Mesothelial cell of epicardium (in vitro differentiated cells): ENCODE measurements at regions not wholly inside any gene's neighbourhood (a gene's known extent, or its start where the extent isn't known, plus 50 kb on each side); places are given as distances from the start of the nearest gene placed in this dataset.
"Not testable (repeated sequence)": the region's sequence is repeated elsewhere in the genome, so short reads cannot be mapped to it uniquely, and the experiment has no call there.

Experiments
- DNase-seq, 2 experiments: peaks; one replicate each; pipeline ENCODE4 v3.0.0; 2021; ENCODE audit warnings: low spot score in 2 of 2; ENCODE audit not compliant: unreplicated experiment in 2 of 2
- H3K27ac Mint-ChIP-seq: 2 replicates; pipeline ENCODE4 v1.8.0; 2021; ENCODE audit warnings: mixed read lengths
- H3K27me3 Mint-ChIP-seq: 2 replicates; pipeline ENCODE4 v1.8.0; 2021; ENCODE audit warnings: low read depth, mixed read lengths
- H3K36me3 Mint-ChIP-seq: 2 replicates; pipeline ENCODE4 v1.8.0; 2021; ENCODE audit warnings: mixed read lengths
- H3K4me1 Mint-ChIP-seq: 2 replicates; pipeline ENCODE4 v1.8.0; 2021; ENCODE audit warnings: mixed read lengths
- H3K4me3 Mint-ChIP-seq: 2 replicates; pipeline ENCODE4 v1.8.0; 2021; ENCODE audit warnings: mild to moderate bottlenecking, moderate library complexity, mixed read lengths
- H3K9me3 Mint-ChIP-seq: 2 replicates; pipeline ENCODE4 v1.8.0; 2021; ENCODE audit warnings: mixed read lengths
- CTCF ChIP-seq: fragments of 200-600 bp; sonication (generic); IDR thresholded peaks from one replicate; pipeline ENCODE4 v1.5.0; 2021; ENCODE audit warnings: antibody characterized with exemption; ENCODE audit not compliant: unreplicated experiment

- peaks cover 4% of the 10 kb centered on the region for H3K27me3 Mint-ChIP-seq
- DNase-seq: no peak
- no peaks in the 10 kb centered on the region for H3K4me1 Mint-ChIP-seq
- TF ChIP-seq CTCF: no peak
- no peak overlapping the region for H3K4me3 Mint-ChIP-seq
- no peaks in the 10 kb centered on the region for H3K9me3 Mint-ChIP-seq
- no peaks in the 10 kb centered on the region for H3K36me3 Mint-ChIP-seq
- H3K27ac Mint-ChIP-seq: no peak overlapping the region
These were observed 74.6 kb upstream of the FAM20A start for GRCh38 chr17:68675723-68676122.

GRCh38 chr17:68674029-68674925 is 73.1 kb upstream of the FAM20A start:
- H3K9me3 Mint-ChIP-seq: no peaks in the 10 kb centered on the region
- no peak for TF ChIP-seq CTCF
- no peaks in the 10 kb centered on the region for H3K36me3 Mint-ChIP-seq
- H3K27ac Mint-ChIP-seq: no peak overlapping the region
- H3K4me1 Mint-ChIP-seq: no peaks in the 10 kb centered on the region
- H3K27me3 Mint-ChIP-seq: peaks cover 6% of the 10 kb centered on the region
- H3K4me3 Mint-ChIP-seq: no peak overlapping the region
- no peak for DNase-seq

GRCh38 chr17:68670967-68671693 is 70.0 kb upstream of the FAM20A start:
- no peak overlapping the region for H3K27ac Mint-ChIP-seq
- no peak for DNase-seq
- H3K36me3 Mint-ChIP-seq: no peaks in the 10 kb centered on the region
- no peaks in the 10 kb centered on the region for H3K9me3 Mint-ChIP-seq
- no peak for TF ChIP-seq CTCF
- H3K4me3 Mint-ChIP-seq: no peak overlapping the region
- peaks cover 22% of the 10 kb centered on the region for H3K27me3 Mint-ChIP-seq
- H3K4me1 Mint-ChIP-seq: no peaks in the 10 kb centered on the region

- H3K4me1 Mint-ChIP-seq, H3K9me3 Mint-ChIP-seq, DNase-seq, H3K27ac Mint-ChIP-seq, H3K4me3 Mint-ChIP-seq, H3K36me3 Mint-ChIP-seq: not testable (repeated sequence)
- H3K27me3 Mint-ChIP-seq: peaks cover 20% of the 10 kb centered on the region
These were observed 65.3 kb upstream of the FAM20A start for GRCh38 chr17:68666438-68666837.

GRCh38 chr17:68665373-68665772 is 64.2 kb upstream of the FAM20A start:
- H3K9me3 Mint-ChIP-seq: peaks cover 4% of the 10 kb centered on the region
- no peak overlapping the region for H3K27ac Mint-ChIP-seq
- no peak for DNase-seq
- no peak overlapping the region for H3K4me3 Mint-ChIP-seq
- H3K4me1 Mint-ChIP-seq: no peaks in the 10 kb centered on the region
- peaks cover 20% of the 10 kb centered on the region for H3K27me3 Mint-ChIP-seq
- no peaks in the 10 kb centered on the region for H3K36me3 Mint-ChIP-seq
- no peak for TF ChIP-seq CTCF

GRCh38 chr17:68662479-68662878 is 61.3 kb upstream of the FAM20A start:
- TF ChIP-seq CTCF: no peak
- Mint-ChIP-seq H3K27ac (no peak overlapping the region), H3K27me3 (peaks cover 6% of the 10 kb centered on the region), H3K4me3 (no peak overlapping the region), H3K4me1 (peaks cover 5% of the 10 kb centered on the region), H3K36me3 (no peaks in the 10 kb centered on the region), H3K9me3 (peaks cover 4% of the 10 kb centered on the region)
- DNase-seq: no peak
